ENCODE measurements at regions not wholly inside any gene's neighbourhood (a gene's known extent, or its start where the extent isn't known, plus 50 kb on each side); places are given as distances from the start of the nearest gene placed in this dataset.

DNA sequence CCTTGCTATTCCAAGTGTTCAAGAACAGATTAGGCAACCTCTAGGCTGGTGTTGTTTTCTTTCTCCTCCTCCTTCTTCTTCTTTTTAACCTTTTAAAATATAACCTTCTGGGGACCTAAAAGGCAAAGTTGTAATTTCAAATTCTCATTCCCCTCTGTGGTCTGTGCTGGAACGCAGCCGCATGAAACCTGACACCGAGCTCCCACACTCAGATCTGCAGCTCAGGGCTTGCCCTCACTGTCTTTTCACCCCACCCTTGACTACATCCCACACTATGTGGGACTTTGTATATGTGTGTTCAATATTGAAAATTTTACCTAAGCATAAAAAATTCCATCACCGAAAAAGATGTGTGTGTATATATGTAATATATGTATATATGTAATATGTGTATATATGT lies 62.0 kb upstream of the ARHGAP42 start:
- TF ChIP-seq, protein P1, sequence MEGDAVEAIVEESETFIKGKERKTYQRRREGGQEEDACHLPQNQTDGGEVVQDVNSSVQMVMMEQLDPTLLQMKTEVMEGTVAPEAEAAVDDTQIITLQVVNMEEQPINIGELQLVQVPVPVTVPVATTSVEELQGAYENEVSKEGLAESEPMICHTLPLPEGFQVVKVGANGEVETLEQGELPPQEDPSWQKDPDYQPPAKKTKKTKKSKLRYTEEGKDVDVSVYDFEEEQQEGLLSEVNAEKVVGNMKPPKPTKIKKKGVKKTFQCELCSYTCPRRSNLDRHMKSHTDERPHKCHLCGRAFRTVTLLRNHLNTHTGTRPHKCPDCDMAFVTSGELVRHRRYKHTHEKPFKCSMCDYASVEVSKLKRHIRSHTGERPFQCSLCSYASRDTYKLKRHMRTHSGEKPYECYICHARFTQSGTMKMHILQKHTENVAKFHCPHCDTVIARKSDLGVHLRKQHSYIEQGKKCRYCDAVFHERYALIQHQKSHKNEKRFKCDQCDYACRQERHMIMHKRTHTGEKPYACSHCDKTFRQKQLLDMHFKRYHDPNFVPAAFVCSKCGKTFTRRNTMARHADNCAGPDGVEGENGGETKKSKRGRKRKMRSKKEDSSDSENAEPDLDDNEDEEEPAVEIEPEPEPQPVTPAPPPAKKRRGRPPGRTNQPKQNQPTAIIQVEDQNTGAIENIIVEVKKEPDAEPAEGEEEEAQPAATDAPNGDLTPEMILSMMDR (IDR thresholded peaks at IDR 0.05; ENCODE audit: poor library complexity) = no peak
- no peak for TF ChIP-seq EZH2 (IDR thresholded peaks at IDR 0.05; ENCODE audit: borderline replicate concordance)

Data from hepatocyte (in vitro differentiated cells).